SK-N-MC (cell line): ENCODE measurements at regions not wholly inside any gene's neighbourhood (a gene's known extent, or its start where the extent isn't known, plus 50 kb on each side); places are given as distances from the start of the nearest gene placed in this dataset.

Experiments
- EZH2 ChIP-seq: fragments of 200-600 bp; sonication (generic); IDR thresholded peaks from one replicate; pipeline ENCODE4 v1.6.1; 2017; ENCODE audit warnings: antibody characterized with exemption
- FOXP2 ChIP-seq: optimal IDR thresholded peaks from 2 replicates; pipeline ENCODE3; 2011; ENCODE audit warnings: mild to moderate bottlenecking, moderate library complexity; ENCODE audit not compliant: insufficient read depth; ENCODE audit errors: extremely low read length, control extremely low read depth
- POLR2AphosphoS5 ChIP-seq: IDR thresholded peaks from 2 replicates; pipeline ENCODE4 v1.6.1; 2012; ENCODE audit warnings: mild to moderate bottlenecking, low read depth, low read length, borderline replicate concordance

- TF ChIP-seq POLR2AphosphoS5: no peak
- TF ChIP-seq EZH2: no peak
- no peak for TF ChIP-seq FOXP2
These were observed 1396.3 kb upstream of the CELF4 start for GRCh38 chr18:38961880-38962279.
